ENCODE measurements at regions not wholly inside any gene's neighbourhood (a gene's known extent, or its start where the extent isn't known, plus 50 kb on each side); places are given as distances from the start of the nearest gene placed in this dataset.

DNA sequence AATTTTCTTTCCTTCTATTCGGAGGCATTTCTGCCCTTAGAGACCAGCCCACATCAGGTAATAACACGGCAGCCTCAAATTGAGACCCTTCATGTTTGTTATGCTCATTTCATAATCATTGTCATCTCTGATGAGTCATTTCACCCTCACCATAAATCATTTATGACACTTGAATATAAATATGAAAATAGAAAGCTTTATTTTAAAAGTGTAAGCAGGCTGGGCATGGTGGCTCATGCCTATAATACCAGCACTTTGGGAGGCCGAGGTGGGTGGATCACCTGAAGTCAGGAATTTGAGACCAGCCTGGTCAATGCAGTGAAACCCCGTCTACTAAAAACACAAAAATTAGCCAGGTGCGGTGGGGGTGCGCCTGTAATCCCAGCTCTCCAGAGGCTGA, 57.4 kb upstream of the EGFR start:
- TF ChIP-seq, protein P1, sequence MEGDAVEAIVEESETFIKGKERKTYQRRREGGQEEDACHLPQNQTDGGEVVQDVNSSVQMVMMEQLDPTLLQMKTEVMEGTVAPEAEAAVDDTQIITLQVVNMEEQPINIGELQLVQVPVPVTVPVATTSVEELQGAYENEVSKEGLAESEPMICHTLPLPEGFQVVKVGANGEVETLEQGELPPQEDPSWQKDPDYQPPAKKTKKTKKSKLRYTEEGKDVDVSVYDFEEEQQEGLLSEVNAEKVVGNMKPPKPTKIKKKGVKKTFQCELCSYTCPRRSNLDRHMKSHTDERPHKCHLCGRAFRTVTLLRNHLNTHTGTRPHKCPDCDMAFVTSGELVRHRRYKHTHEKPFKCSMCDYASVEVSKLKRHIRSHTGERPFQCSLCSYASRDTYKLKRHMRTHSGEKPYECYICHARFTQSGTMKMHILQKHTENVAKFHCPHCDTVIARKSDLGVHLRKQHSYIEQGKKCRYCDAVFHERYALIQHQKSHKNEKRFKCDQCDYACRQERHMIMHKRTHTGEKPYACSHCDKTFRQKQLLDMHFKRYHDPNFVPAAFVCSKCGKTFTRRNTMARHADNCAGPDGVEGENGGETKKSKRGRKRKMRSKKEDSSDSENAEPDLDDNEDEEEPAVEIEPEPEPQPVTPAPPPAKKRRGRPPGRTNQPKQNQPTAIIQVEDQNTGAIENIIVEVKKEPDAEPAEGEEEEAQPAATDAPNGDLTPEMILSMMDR (conservative IDR thresholded peaks at IDR 0.05; ENCODE audit: low read depth in 2 of 2) = no peak
- no peak for TF ChIP-seq JUNB (IDR thresholded peaks at IDR 0.05; ENCODE audit: unreplicated experiment)
- TF ChIP-seq, protein P2, sequence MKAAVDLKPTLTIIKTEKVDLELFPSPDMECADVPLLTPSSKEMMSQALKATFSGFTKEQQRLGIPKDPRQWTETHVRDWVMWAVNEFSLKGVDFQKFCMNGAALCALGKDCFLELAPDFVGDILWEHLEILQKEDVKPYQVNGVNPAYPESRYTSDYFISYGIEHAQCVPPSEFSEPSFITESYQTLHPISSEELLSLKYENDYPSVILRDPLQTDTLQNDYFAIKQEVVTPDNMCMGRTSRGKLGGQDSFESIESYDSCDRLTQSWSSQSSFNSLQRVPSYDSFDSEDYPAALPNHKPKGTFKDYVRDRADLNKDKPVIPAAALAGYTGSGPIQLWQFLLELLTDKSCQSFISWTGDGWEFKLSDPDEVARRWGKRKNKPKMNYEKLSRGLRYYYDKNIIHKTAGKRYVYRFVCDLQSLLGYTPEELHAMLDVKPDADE (IDR thresholded peaks at IDR 0.05) = no peak

All from GM23338 (cell line).